ENCODE measurements at regions not wholly inside any gene's neighbourhood (a gene's known extent, or its start where the extent isn't known, plus 50 kb on each side); places are given as distances from the start of the nearest gene placed in this dataset.
"Not testable (repeated sequence)": the region's sequence is repeated elsewhere in the genome, so short reads cannot be mapped to it uniquely, and the experiment has no call there.

GRCh38 chr3:177457204-177457603, 259.9 kb upstream of the TBL1XR1 start:
- DNase-seq (ENCODE audit: low spot score) = not testable (repeated sequence)

DNA sequence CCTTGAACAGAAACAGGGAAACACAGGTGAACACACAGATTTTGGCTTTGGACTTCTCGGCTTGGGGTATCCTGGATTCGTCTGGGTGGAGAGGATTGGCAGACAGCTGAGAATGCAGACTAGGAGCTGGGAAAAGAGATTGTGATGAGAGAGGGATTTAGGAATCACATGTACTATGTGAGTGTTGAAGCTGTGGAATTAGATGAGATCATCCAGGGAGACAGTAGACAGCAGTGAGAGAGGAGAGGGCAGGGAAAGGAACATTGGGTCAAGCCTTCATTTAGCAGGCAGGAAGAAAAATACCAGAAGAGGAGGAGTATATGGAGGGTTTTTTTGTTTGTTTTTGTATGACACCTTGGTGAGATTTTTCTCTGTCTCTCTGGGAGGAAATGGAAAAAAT, 262.1 kb upstream of the TBL1XR1 start:
- DNase-seq (ENCODE audit: low spot score) = no peak

DNA sequence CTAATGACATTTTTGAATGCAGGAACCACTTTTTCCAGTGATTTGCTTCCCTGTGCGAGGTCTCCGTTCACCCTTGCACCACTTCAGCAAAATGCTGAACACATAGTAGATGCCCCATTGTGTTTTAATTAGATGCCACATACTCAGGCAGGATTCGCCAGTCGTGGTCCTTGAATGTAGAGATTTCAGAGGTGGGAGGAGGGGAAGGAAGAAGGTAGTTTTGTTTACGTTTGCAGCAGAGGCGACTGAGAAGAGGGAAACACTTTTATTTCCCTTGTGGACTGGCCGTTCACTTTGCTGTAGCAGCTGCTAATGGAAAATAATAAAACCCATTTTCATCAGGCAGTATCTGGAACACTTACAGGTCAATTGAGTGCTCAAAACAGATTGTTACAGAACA, 262.8 kb upstream of the TBL1XR1 start:
- DNase-seq (ENCODE audit: low spot score) = no peak

DNA sequence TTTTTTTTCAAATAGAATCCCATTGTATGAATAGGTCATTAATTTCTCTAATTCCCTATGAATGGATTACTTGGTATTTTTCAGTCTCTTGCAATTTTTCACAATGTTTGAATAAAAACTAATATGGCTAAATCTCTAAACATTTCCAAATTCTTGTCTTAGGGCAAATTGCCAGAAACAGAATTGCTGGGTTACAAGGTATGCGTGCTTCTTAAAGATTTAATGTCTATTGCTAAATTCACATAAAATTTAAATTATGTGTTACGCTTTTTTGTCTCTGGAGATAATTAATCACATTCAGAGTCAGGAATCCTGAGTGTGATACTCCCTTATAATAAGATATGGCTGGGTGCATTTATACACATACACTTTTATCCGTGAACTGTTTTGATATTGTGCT, 264.5 kb upstream of the TBL1XR1 start:
- no peak for DNase-seq (ENCODE audit: low spot score)

- not testable (repeated sequence) for DNase-seq (ENCODE audit: low spot score)
Measured at GRCh38 chr3:177463341-177463740, 266.1 kb upstream of the TBL1XR1 start.

DNA sequence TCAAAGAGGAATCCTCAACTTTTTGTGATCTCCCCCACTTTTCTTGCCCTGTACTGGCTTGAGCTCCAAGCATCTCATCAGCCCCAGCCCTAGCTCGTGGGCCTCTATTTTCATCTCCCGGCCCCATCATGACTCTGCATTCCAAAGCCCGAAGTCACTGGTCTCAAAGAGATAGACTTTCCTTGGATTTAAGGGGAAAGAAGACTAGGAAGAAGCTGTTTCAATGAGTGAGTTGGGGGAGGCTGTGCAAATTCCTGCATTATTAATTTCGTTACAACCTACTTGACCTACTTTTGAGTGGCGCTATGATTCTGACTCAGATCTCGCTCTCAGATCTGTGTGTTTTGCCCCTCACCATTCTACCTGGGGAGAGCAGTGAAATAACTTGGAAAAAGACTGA, 266.6 kb upstream of the TBL1XR1 start:
- DNase-seq (ENCODE audit: low spot score) = no peak

DNA sequence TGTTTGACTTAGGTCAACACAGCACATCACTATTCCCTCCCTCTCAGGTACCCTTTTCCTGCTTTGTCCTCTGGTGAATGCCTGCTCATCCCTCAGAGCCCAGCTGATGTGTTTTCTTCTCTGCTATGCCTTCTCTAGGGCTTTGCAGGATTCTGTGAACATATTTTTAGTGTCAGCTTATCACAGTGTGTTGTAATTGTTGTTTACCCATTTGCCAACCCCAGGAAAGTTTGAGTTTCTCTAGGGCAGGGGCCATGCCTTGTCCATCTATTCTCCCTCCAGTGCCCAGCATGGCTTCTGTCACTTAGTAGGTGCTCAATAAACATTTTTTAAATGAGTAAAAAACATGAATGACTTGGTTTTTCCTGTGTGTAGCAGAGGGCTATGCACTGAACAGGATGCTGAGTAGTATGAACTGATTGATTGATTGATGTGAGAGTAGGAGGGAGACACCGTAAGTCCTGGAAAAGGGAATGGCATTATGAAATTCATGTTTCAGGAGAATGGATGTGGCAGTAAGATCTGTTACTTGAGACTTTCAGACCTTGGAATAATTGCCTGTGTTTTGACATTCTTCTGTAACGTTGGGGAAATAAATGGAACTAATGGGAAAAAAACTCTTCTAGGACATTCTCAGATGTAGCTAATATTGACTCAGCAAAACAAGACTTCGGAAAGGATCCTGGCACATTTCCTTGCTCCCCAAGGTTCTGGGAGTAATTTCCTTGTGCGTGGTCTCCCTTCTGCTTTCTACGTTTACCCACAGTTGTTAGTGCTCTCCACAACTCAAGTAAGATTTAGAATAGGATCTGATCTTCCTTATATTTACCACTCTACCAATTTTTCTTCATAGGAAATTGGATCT, 267.3 kb upstream of the TBL1XR1 start:
- no peak for DNase-seq (ENCODE audit: low spot score)

GRCh38 chr3:177465257-177465642, 268.0 kb upstream of the TBL1XR1 start:
- no peak for DNase-seq (ENCODE audit: low spot score)

DNA sequence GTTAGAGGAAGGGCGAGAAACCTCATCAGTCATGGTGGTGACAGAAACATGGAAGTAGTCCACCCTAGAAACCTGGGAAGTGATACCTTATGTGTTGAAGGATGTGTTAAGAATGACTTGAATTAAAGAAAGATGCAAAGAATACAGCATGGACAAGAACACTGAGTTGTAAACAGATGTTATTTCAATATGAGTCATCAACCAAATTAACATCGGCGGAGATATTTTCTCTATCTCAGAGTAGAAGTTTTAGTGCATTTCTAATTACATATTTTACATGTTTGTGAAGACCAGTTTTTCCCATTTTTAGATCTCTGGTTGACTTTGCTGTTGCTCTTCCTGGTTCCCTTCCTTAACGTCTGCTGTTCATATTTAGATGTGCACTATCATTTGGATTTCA, 268.8 kb upstream of the TBL1XR1 start:
- DNase-seq (ENCODE audit: low spot score) = no peak

DNA sequence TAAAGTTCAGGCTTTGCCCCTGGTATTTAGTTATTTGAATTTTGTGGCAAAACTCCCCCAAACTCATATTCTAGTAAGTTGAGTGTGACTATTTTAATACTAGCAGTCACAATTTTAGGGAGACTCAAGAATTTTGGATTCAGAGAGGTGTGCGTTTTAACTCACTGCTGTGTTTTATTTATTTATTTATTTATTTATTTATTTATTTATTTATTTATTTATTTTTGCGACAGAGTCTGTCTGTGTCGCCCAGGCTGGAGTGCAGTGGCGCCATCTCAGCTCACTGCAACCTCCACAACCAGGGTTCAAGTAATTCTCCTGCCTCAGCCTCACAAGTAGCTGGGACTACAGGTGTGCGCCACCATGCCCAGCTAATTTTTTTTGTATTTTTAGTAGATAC, 269.3 kb upstream of the TBL1XR1 start:
- not testable (repeated sequence) for DNase-seq (ENCODE audit: low spot score)

GRCh38 chr3:177467247-177467985, 270.1 kb upstream of the TBL1XR1 start:
- no peak for DNase-seq (ENCODE audit: low spot score)

- DNase-seq (ENCODE audit: low spot score) = no peak
Measured at GRCh38 chr3:177468331-177468730, 271.0 kb upstream of the TBL1XR1 start.

DNA sequence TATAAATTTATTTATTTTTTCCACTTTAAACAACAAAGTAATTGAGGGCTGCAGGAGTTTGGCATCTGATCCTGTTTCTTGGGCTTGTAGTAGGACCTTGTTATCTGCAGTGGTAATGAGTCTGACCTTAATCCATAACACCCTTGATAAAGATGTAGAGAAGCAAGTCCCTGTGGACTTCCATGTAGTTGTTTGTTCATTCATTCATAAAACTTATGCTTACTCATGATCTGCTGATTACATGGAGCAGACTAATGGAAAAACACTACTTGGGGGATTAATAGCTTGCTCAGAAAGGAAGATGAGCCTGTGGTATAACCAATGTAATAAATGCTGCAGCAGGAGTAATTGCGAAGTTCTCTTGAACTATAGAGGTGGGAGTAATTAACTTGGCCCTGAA, 271.5 kb upstream of the TBL1XR1 start:
- no peak for DNase-seq (ENCODE audit: low spot score)

DNA sequence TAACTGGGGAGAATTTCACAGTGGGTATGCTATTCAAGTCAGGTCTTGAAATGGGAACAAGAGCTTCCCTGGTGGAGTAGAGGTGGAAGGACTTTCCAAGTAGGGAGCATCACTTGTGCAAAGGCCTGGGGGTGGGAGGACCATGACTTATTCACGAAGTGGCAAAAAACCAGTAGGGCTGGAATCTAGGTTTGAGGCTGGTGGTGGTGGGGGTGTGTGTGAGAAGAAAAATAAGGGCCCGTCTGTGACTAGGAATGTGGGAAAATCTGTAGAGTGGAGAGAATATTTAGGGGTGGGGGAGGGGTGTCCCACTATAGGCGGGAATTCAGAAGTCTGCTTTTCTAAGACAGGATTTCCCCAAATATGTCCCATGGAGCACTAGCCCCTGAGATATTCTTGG, 271.9 kb upstream of the TBL1XR1 start:
- DNase-seq (ENCODE audit: low spot score) = no peak

- no peak for DNase-seq (ENCODE audit: low spot score)
Measured at GRCh38 chr3:177470197-177470941, 273.1 kb upstream of the TBL1XR1 start.

- no peak for DNase-seq (ENCODE audit: low spot score)
Measured at GRCh38 chr3:177471733-177472480, 274.6 kb upstream of the TBL1XR1 start.

- no peak for DNase-seq (ENCODE audit: low spot score)
Measured at GRCh38 chr3:177473184-177473583, 275.9 kb upstream of the TBL1XR1 start.

- no peak for DNase-seq (ENCODE audit: low spot score)
Measured at GRCh38 chr3:177473903-177474302, 276.6 kb upstream of the TBL1XR1 start.

DNA sequence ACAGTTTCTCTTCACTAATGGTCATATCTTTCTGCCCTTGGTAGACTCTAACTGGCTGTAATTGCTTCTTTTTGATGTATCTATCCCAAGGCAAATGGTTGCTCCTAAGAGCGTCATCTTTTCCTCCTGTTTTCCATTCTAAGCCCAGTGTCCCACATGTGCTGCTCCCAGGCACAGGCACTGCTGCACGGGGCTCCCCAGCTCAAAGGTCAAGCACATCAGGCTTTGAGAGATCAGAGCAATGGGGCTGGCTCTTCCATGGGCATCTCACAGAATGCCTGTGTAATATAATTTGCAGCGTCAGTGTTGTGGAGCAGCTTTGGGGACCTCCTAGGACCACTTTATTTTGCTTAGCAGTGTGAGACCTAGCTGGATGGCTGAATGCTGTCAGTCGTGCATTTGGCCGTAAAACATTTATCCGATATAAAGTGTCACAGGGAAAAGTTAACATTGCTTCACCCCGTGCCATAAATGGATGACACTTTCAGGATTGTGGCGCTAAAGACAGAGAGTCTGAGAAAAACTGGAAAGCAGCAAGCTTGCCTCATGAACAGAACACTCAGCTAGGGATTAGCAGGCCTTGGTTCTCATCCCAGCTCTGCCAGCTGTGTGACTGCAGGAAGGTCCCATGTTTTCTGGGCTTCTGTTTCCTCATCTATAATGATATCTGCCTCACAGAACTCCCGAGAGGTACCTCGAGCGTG, 277.5 kb upstream of the TBL1XR1 start:
- DNase-seq (ENCODE audit: low spot score) = no peak

DNA sequence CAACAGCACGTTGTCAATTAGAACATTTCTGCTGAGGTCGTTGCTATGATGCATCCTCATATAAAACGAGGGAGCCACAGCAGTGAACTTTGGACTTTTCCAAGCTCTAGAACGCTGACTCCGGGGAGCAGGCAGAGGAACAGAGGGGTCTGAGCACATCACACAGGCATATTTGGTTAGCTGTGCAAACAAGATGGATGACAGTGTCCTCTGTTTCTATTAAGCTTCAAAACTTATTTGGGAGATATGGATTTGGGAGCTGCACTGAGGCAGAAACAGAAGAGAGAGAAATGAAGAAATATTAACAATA, 278.0 kb upstream of the TBL1XR1 start:
- DNase-seq (ENCODE audit: low spot score) = no peak

DNA sequence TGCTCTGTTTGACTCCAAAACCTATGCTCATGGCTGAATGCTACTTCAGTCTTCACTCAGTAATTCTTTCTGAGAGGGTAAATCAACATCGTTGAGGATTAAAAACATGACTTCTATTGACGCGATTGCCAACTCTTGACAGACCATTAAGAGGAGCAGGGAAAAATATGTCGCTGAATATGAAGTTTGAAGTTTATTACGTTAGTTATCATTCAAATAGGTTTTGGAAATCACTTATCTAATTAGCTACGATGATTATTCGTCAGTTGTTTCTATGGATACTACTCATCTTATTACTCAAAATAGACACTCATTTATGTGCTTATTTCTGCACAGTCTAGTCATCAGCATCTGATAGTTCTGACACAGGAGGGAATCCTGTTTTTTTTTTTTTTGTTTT, 279.2 kb upstream of the TBL1XR1 start:
- no peak for DNase-seq (ENCODE audit: low spot score)
